RKO (cell line): ENCODE measurements at regions not wholly inside any gene's neighbourhood (a gene's known extent, or its start where the extent isn't known, plus 50 kb on each side); places are given as distances from the start of the nearest gene placed in this dataset.

ENCODE experiments used
- DNase-seq: peaks from one replicate; pipeline ENCODE4 v3.0.0-alpha.2; 2016; ENCODE audit warnings: low spot score

DNA sequence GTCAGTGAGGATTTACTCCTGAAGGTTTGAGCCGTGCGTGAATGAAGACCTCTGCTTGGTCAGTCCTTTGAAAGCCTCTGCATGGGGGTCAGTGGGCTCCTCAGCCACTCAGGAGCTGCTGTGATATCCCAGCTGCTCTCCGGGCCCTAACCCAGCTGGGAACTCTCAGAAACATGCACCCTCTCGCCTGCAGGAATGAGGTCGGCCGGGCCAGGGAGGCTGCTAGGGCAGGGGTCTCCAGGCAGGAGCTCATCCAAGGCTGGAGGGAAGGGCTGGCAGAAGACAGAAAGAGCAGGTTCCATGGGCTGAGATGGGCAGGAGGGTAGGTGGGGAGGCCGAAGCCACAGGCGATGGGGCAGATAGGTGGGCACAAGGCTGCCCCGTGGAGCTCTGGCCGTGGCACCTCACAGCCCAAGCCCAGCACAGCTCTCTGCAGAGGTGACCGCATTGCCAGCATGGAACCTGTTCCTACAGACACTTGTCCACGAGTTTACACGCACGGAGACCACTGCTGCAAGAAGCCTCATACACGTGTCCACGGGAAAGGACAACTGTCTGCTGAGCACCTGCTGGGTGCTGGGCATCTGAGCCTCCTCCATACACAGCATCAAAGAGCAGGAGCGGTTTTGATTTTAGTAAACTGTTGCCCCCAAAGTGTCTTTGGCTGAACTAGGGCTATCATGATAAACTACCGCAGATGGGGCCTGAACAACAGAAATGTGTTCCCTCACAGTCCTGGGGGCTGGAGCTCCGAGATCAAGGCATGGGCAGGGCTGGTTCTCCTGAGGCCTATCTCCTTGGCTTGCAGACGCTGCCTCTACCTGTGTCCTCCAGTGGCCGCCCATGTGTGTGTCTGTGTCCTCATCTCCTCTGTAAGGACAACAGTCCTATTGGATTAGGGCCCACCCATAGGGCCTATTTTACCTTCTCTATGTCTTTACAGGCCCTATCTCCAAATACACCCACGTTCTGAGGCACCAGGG, 85.2 kb upstream of the ADAMTS2 start:
- DNase-seq = no peak

DNA sequence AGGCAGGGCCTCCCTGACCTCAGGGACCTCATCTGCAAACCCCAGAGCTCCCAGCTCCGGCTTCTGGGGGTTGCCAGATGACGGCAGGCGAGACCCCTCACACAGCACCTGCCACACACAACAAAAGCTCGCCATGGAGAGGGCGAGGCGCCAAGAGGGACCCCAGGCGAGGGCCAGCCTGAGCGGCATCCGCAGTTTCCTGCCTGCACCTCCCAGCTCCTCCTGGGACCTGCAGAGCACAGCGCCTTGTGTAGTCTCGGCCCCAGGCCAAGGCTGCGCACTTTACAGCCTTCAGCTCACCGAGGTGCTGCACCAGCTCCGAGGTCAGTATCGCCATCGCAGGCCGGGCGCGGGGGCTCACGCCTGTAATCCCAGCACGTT, 82.4 kb upstream of the ADAMTS2 start:
- DNase-seq = no peak

DNA sequence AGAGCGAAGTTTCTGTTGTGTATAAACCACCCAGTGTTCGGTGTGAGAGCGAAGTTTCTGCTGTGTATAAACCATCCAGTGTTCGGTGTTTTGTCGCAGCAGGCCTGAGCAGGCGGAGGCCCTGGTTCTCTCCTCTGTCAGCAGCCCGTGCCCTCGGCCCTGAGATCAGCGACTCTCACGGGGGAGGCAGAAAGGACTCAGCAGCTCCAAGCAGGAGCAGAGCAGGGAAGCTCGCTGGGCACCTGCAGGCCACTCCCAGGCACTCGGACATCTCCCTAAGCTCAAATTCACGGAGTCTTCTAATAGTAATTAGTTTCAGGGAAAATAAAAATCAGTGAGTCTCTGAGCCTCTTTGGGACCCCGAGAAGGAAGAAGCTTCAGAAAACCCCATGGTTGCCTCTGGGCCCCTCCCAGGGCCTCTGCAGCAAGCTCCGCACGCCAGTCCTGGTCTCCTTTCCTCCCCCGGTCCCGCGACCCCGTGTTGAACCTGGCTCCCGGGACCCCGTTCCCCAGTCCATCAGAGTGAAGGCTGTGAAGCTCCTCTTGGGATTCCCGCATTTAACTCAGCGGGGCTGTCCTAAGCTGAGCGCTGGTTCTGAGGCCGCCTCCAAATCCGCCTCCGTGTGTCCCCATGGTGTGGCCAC, 81.9 kb upstream of the ADAMTS2 start:
- no peak for DNase-seq

DNA sequence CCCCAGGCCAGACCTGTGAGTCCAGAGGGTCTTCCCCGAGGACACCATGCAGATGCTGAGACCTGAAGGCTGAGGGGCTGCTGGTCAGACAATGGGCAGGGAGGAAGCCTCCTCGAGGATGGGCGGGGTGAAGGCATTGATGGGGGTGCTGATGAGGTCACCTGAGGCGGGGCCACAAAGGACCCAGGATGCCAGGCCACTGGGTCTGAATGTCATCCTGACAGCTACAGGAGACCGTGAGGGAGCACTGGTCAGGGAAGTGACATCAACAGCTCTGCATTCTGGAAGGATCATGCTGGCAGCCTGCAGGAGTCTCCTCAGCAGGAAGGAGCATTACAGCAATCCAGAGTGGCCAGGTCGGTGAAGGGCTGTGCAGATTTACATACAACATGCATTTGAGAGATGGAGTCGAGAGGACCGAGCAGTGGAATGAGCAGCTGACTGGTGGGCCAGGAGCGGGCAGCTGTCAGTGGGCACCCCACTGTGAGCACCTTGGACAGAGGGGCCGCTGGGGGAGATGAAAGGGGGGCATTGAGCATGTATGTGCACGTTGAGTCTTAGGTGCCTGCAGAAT, 77.7 kb upstream of the ADAMTS2 start:
- DNase-seq = no peak

DNA sequence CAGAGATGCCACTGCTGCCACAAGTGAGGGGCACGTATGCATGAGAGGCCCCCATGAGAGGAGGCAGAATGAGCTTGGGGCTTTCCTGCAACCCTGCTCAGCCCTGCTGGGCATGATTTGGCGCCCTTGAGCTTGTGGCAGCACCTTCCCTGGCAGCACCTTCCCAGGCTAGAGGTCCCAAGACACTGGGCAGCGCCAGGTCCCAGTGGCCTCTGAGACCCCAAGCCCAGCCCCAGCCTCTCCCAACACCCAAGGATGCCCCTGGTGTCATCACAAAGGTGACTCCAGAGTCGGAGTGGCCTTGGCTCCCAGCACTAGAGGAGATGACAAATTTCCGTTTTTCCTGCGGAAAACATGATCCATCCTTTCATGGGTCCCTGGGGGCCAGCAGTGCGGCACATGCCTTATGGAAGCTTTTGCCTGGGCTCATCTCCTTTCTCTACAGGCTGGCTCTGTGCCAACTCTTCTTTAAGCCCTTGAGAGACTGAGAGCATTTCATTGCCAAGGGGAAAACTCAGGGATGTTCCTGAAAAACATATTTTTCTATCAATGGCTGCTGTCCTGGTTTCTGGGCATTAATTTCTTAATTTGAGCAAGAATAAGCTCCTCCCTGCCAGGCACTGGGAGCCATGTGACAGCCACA, 77.1 kb upstream of the ADAMTS2 start:
- no peak for DNase-seq

DNA sequence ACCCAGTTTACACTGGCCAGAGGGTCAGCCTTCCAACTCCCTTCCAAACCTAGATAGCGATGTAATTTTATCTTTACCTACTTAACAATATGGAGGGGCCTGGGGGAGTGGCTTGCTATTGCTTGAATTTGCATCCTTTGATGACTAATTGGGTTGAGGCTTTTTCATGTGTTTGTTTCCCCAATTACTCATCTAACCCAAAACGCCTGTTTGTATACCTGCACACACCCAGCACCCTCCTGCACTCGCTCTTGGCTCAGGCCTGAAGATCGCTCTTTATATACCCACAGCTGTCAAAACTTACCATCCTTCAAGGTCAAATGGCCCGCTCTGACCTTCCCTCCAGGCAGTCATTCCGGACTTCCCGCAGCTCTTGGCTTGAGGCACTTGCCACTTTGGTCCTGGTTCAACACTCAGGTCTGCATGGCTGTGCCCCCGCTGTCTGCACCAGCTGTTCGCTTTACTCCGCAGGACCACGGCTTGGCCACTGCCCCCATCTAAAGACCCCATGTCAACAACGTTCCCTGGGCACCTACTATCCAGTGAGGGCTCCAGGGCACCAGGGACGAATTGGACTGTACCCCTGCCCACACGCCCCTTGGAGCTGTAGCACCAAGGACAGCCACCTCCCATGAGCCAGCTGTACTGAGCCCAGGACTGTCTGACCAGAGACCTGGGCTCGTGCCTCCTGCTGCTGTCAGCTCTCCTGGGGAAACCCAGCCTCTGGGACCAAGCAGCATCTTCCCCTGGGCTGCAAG, 76.1 kb upstream of the ADAMTS2 start:
- DNase-seq = no peak

DNA sequence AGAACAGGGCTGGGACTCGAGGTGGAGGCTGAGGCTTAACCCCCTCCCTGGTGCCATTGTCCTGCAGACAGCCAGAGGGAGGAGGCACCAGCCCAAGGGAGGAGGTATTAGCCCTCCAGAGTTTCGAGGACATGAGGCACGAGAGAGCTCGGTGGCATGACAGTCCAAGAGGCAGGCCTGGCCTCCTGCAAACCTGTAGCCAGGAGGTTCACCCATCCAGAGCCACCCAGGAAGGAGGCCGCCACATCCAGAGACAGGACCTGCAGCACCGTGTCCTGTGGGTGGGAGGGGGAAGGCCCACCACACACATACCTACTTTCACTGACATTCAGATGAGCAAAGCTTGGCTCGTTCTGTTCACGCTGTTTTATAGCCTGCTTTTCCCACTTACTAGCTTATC, 75.2 kb upstream of the ADAMTS2 start:
- DNase-seq = no peak

DNA sequence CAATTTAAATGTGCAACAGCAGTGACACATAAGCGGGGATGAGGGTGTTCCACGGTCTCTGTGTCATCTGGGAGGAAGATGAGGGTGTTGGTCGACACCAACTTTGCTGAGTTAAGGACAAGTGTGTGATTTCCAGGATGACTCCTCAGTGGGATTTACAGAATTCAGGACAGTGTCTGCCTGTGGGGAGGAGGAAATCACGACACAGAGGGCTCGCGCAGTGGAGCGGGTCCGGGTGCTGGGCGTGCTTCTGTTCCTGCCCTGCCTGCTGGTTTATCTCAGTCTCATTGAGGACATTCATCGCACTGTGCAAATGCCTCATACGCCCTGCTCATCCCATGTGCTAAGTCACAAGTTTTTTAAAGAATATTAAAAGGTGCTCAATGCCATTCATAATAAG, 73.7 kb upstream of the ADAMTS2 start:
- DNase-seq = no peak

DNA sequence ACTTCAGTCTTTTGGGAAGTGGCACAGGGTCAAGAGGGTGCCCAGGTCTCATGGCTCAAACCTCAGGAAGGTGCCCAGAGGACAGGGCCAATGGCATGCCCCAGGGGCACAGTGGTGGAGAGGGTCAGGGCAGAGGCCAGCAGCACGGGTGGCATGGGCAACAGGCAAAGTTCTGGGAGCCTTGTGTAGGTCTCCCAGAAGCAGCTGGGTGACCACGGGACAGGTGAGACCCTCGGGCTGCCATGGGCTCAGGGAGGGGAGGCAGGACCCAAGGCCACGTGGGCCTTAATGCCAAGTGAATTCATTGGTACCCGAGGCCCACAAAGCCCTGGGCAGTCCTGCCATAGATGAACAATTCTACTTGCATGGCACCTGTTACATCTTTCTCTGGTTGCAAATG, 72.4 kb upstream of the ADAMTS2 start:
- DNase-seq = no peak

DNA sequence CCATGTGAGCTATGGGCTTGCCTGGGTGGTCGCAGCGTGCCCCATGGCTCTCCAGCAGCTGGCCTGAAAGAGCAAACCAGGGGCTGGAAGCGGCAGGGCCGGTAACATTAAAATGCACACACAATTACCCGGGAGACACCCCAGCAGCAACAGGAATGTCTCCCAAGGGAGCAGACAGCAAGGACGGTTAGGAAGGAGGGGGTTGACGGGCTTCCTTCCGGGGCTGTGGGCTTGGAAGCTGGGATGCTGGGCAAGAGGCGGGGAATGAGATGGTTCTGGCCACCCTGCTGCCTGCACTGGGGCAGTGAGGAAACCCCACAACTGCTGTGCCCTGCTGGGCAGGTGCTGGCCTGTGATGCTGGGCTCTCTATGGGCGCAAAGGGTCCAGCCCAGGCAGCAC, 71.8 kb upstream of the ADAMTS2 start:
- DNase-seq = no peak

DNA sequence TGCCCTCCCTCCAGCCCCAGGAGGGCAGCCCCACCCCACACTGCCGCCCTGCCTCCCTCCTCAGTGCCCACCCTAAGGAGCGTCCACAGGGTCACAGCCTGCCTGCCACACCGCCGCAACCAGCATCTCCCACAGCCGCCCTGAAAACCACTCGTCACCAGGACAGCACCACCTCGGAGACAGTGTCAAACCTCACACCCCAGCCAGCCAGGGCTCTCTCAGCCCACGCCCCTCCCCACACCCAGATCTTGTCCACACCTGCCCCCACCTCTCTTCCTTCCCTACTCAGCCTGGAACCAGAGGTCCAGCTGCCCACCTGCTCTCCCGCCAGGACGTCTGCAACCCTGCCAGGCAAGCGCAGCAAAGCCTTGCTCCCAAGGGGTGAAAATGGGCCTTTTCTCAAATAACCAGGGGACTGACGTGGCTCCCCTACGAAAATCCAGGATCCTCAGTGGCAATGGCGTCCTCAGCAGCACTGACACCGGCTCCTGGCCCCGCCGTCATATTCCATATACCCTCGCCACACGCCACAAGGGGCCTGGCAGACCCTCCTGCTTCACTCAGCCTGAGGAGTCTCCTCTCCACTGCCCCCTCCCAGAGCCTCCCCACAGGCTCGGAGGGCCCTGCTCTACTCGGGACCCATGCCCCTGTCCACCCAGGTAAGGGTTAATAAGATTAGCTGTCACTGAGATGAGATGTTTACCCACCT, 71.0 kb upstream of the ADAMTS2 start:
- no peak for DNase-seq

DNA sequence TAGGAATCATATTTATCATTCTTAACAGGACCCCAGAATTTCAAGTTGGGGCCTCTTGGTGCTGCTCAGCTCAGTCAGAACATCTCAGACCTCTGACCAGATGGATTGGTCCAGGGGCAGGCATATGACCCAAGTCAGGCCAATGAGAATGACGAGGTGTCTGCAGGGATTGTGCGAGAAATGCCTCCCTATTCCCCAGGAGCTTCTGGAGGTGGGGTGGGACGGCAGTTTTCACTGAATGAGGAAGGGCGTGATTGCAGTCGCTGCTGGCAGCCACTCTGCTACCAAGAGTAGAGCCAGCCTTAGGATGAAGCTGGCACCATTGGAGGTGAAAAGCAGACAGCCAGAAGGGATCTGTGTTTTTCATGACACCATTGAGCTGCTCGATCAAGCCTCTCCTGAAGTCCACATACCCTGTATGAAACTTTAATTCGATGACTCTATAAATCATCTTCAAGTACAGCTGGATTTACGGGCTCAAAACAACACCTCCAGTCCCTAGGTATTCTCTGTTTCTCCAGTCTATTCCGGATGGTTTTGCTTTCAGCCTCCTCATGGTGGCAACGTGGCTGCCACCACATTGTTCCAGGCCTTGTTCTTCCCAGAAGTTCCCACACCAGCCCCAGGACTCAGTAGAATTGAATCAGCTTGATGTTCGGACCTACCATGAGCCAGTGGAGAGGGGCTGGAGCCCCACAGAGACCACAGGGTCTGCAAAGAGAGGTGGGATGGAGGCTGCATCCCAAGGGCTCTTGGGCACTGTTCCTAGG, 70.2 kb upstream of the ADAMTS2 start:
- no peak for DNase-seq

DNA sequence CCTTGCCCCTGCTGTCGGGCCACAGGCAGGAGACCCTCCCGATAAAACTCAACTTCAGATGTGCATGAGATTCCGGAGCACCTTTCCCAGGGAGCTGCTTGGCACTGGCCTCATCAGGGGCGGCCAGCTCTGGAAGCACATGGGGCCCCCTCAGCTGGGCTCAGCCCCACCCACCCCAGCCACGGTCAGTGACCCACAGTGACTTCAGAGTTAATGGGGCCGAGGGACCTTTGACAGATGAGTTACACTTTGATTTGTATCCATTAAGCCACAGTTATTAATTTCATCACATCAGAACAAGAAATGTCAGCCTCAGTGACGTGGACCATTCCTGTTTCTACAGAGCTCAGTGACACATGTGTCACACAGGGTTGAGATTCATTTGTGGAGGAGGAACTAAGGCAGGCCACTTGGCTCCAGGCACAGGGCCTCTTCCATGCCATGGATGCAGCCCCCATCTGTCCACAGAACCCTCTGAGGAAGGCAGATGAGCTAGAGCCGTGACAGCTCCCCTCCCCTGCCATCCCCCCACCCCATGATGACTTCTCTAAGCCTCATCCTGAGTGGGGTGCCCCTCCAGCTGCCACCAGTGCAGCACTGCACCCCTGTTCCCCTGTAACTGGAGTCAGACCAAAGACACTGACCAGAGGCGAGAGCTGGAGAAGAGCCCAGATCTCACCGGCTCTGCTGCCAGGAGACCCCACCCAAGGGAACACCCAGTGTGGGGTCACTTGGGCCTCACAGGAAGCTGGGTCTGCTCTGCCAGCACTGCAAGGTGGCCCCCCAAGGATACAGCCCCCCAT, 69.4 kb upstream of the ADAMTS2 start:
- DNase-seq = no peak

DNA sequence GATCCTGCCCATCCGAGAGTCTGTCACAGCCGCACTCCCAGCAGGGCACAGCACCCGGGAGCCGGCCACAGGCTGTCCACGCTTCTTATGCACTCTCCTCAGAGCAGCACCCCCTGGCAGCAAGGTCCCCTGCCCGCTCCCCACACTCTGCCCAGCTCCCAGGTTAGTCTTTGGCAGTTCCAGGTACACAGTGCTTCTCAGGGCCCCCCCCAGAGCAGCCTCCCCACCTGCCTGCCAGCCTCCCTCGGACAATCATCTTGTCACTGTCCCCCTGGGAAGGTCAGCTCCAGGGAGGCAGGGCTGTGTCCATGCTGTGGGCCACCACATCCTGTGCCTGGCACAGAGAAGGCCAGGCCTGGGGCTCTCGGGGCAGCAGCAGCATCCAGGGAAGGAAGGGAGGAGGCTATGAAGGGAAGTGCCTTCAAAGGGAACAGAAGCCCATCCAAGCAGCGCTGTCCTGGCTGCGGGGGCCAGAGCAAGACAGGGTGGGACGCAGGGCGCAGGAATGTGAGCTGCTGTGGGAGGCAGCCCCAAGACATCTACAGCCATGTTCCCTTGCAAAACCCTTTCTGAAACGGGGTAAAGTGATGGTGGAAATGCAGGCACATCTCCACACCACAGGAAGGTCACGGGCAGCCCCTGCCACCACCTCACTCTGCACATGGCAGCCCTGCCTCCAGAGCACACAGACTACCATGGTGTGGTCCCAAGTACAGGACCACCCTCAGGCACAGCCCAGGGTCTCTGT, 68.6 kb upstream of the ADAMTS2 start:
- DNase-seq = no peak

DNA sequence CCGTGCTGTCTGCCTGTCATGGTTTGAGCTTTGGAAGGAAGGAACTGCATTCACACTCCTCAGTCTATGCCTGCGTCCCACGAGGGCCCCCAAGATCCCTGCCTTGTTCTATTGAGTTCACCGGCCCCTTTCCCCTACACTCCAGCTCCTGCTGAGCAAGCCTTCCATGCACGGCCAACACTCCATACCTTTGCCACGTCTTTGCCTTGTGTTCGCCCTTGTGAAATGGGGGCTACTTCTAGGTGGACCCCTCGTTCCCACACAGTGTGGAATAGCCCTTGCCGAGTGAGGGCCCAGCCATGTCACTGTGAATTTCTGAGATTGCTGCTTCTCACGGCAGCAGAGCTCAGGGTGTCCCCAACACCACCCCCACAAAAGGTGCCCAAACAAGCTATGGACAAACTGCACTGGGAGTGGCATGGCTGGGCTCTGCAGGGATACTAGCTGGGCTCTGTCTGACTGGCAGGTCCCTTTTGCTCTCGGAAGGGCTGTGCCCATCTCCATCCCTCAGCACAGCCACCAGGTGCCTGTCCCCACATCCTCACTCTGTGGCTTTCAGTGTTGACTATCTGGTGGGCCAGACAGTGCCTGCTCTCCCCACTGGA, 67.9 kb upstream of the ADAMTS2 start:
- no peak for DNase-seq

DNA sequence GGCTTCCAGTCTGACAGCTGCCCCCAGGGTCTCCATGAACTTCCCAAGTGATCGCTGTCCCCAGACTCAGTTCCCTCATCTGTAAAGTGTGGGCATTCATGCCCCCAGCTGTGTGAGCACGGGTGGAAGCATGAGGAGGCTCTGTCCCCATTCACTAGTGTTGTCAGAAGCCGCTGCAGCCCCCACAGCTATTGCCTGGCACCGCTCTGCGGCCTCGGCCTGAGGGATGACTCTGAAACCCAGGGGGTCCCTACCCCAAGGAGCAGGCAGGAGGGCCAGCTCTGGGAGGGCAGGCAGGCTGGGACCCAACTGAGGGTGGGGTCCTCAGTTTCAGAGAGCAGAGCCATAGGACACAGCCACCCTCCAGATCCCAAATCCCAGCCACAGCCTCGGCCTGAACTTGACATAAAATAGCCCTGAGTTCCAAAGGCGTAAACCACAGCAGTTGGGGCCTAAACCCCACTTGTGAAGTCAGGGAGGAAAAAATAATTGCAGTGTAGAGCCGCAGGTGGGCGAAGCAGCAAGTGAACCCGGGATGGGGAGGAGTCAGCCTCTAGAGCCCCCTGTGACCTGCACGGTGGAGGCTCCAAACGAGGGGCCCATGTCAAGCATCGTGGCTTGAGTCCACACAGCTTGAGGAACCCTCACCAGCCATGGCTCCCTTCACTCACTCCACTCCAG, 66.0 kb upstream of the ADAMTS2 start:
- DNase-seq = no peak

DNA sequence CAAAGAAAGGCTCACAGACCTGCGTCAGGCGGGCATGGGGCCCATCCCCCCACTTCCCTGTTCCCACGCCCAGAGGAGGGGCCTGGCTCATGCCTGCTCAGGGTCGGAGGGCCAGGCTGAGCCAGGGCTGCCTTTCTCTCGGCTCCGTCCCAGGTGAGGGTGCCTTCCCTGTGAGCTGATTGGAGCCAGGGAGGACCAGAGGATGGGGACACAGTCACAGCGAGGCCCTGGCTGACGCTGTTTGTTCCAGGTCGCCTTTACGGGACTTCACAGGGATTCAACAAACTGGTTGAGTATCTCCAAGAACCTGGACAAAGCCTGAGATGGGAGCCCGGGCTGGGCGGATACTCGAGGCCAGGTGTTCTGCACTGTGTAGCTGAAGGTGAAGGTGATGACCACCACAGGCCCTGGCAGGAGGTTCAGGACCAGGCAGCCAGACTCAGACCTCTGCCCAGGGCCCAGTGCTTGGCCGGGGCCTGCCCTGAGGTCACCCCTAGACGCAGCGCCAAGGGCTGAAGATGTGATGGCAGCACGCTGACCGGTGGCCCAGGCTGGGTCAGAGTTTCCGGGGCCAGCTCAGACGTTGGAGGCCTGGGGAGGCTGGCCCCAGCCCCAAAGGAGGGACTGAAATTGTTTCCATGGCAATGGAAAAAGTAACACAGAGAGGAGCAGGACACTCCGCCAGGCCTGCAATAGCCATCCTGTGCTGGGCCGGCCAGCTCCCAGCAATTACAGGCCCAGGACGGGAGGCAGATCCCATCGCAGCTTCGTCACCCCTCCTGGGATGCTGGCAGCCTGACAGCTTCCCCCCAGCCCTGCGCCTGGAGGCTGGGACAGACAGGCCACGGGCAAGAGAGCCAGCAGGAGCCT, 65.3 kb upstream of the ADAMTS2 start:
- DNase-seq = no peak
